ENCODE measurements at regions not wholly inside any gene's neighbourhood (a gene's known extent, or its start where the extent isn't known, plus 50 kb on each side); places are given as distances from the start of the nearest gene placed in this dataset.

GRCh38 chr7:85924062-85924461, 719.6 kb upstream of the GRM3 start:
- H3K4me1 ChIP-seq (ENCODE audit: control insufficient read depth, low read length): no peaks in the 10 kb centered on the region
- no peak for TF ChIP-seq CTCF (IDR thresholded peaks at IDR 0.05; ENCODE audit: low read depth, low read length, poor library complexity, severe bottlenecking)
- no peak for TF ChIP-seq EZH2phosphoT487 (IDR thresholded peaks at IDR 0.05; ENCODE audit: borderline replicate concordance, low read length)
- H3K79me2 ChIP-seq (ENCODE audit: control insufficient read depth, low read length): no peaks in the 10 kb centered on the region
- H3K4me3 ChIP-seq (ENCODE audit: low read length): no peak overlapping the region
- no peaks in the 10 kb centered on the region for H4K20me1 ChIP-seq (ENCODE audit: control insufficient read depth, insufficient read depth, low read depth, low read length)
- no peaks in the 10 kb centered on the region for H3K9me3 ChIP-seq (ENCODE audit: control insufficient read depth, insufficient read depth, low read length)
- no peaks in the 10 kb centered on the region for H3K9me2 ChIP-seq (replicated peaks; ENCODE audit: control insufficient read depth, low read length)
- no peaks in the 10 kb centered on the region for H3F3A ChIP-seq (ENCODE audit: control insufficient read depth, insufficient read depth)
- no peaks in the 10 kb centered on the region for H3K36me3 ChIP-seq (ENCODE audit: control insufficient read depth, low read length)
- H3K27ac ChIP-seq (ENCODE audit: low read depth, low read length): no peak overlapping the region
- H3K27me3 ChIP-seq (ENCODE audit: control insufficient read depth, low read length): no peaks in the 10 kb centered on the region
- H3K4me2 ChIP-seq (ENCODE audit: low read length): no peak overlapping the region

GRCh38 chr7:85916016-85916415, 727.7 kb upstream of the GRM3 start:
- H3K79me2 ChIP-seq (ENCODE audit: control insufficient read depth, low read length): no peaks in the 10 kb centered on the region
- no peaks in the 10 kb centered on the region for H3K4me1 ChIP-seq (ENCODE audit: control insufficient read depth, low read length)
- H3K4me3 ChIP-seq (ENCODE audit: low read length): no peak overlapping the region
- H3K36me3 ChIP-seq (ENCODE audit: control insufficient read depth, low read length): no peaks in the 10 kb centered on the region
- no peak for TF ChIP-seq CTCF (IDR thresholded peaks at IDR 0.05; ENCODE audit: low read depth, low read length, poor library complexity, severe bottlenecking)
- no peak for TF ChIP-seq EZH2phosphoT487 (IDR thresholded peaks at IDR 0.05; ENCODE audit: borderline replicate concordance, low read length)
- no peaks in the 10 kb centered on the region for H3K9me3 ChIP-seq (ENCODE audit: control insufficient read depth, insufficient read depth, low read length)
- no peak overlapping the region for H3K4me2 ChIP-seq (ENCODE audit: low read length)
- H4K20me1 ChIP-seq (ENCODE audit: control insufficient read depth, insufficient read depth, low read depth, low read length): no peaks in the 10 kb centered on the region
- no peaks in the 10 kb centered on the region for H3F3A ChIP-seq (ENCODE audit: control insufficient read depth, insufficient read depth)
- no peak overlapping the region for H3K27ac ChIP-seq (ENCODE audit: low read depth, low read length)
- H3K9me2 ChIP-seq (replicated peaks; ENCODE audit: control insufficient read depth, low read length): 0 out of 2 replicates have a peak, but pooled peaks cover 2% of the 10 kb centered on the region
- H3K27me3 ChIP-seq (ENCODE audit: control insufficient read depth, low read length): no peaks in the 10 kb centered on the region

GRCh38 chr7:85914437-85914836, 727.6 kb upstream of the SEMA3D start:
- Histone ChIP-seq H3K79me2 (ENCODE audit: control insufficient read depth, low read length) (no peaks in the 10 kb centered on the region), H3K27me3 (ENCODE audit: control insufficient read depth, low read length) (no peaks in the 10 kb centered on the region), H3K4me3 (ENCODE audit: low read length) (no peak overlapping the region), H3K4me1 (ENCODE audit: control insufficient read depth, low read length) (no peaks in the 10 kb centered on the region), H4K20me1 (ENCODE audit: control insufficient read depth, insufficient read depth, low read depth, low read length) (no peaks in the 10 kb centered on the region), H3K9me2 (replicated peaks; ENCODE audit: control insufficient read depth, low read length) (0 out of 2 replicates have a peak, but pooled peaks cover 2% of the 10 kb centered on the region), H3K36me3 (ENCODE audit: control insufficient read depth, low read length) (no peaks in the 10 kb centered on the region), H3K9me3 (ENCODE audit: control insufficient read depth, insufficient read depth, low read length) (no peaks in the 10 kb centered on the region), H3F3A (ENCODE audit: control insufficient read depth, insufficient read depth) (no peaks in the 10 kb centered on the region), H3K27ac (ENCODE audit: low read depth, low read length) (no peak overlapping the region), H3K4me2 (ENCODE audit: low read length) (no peak overlapping the region)
- TF ChIP-seq EZH2phosphoT487 (IDR thresholded peaks at IDR 0.05; ENCODE audit: borderline replicate concordance, low read length) (no peak), CTCF (IDR thresholded peaks at IDR 0.05; ENCODE audit: low read depth, low read length, poor library complexity, severe bottlenecking) (no peak)

GRCh38 chr7:85908051-85908450, 721.2 kb upstream of the SEMA3D start:
- Histone ChIP-seq H4K20me1 (ENCODE audit: control insufficient read depth, insufficient read depth, low read depth, low read length) (no peaks in the 10 kb centered on the region), H3F3A (ENCODE audit: control insufficient read depth, insufficient read depth) (no peaks in the 10 kb centered on the region), H3K36me3 (ENCODE audit: control insufficient read depth, low read length) (no peaks in the 10 kb centered on the region), H3K9me3 (ENCODE audit: control insufficient read depth, insufficient read depth, low read length) (no peaks in the 10 kb centered on the region), H3K79me2 (ENCODE audit: control insufficient read depth, low read length) (no peaks in the 10 kb centered on the region), H3K27ac (ENCODE audit: low read depth, low read length) (no peak overlapping the region), H3K9me2 (replicated peaks; ENCODE audit: control insufficient read depth, low read length) (no peaks in the 10 kb centered on the region), H3K4me3 (ENCODE audit: low read length) (no peak overlapping the region), H3K4me2 (ENCODE audit: low read length) (no peak overlapping the region), H3K4me1 (ENCODE audit: control insufficient read depth, low read length) (no peaks in the 10 kb centered on the region), H3K27me3 (ENCODE audit: control insufficient read depth, low read length) (no peaks in the 10 kb centered on the region)
- no peak for TF ChIP-seq CTCF (IDR thresholded peaks at IDR 0.05; ENCODE audit: low read depth, low read length, poor library complexity, severe bottlenecking)
- no peak for TF ChIP-seq EZH2phosphoT487 (IDR thresholded peaks at IDR 0.05; ENCODE audit: borderline replicate concordance, low read length)
